ENCODE measurements at regions not wholly inside any gene's neighbourhood (a gene's known extent, or its start where the extent isn't known, plus 50 kb on each side); places are given as distances from the start of the nearest gene placed in this dataset.

- peak; percentile 96 for DNase-seq (ENCODE audit: low read depth)
Measured at GRCh38 chr17:77602062-77602746, 356.3 kb upstream of the TNRC6C start.

GRCh38 chr17:77602883-77603640 is 355.4 kb upstream of the TNRC6C start:
- no peak for DNase-seq (ENCODE audit: low read depth)

GRCh38 chr17:77604301-77604972 is 354.1 kb upstream of the TNRC6C start:
- DNase-seq (ENCODE audit: low read depth), result no peak

- DNase-seq (ENCODE audit: low read depth), result no peak
Measured at GRCh38 chr17:77604973-77605313, 353.6 kb upstream of the TNRC6C start.

GRCh38 chr17:77606146-77606864 is 352.2 kb upstream of the TNRC6C start:
- DNase-seq (ENCODE audit: low read depth), result no peak

DNA sequence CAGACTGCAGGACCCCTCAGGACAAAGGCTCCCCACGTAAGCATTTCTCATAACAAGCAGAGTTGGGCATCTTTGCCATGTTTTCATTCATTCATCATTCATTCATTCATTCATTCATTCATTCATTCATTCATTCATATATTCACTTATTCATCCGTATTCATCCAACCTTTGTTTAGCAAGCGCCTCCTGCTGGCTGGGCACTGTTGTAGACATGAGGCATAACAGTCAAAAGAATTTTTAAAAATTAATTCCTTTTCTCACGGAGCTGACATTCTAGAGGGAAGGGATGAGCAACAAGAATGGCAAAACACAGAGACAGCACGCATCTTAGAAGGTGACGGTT is 351.7 kb upstream of the TNRC6C start:
- DNase-seq (ENCODE audit: low read depth), result no peak

DNA sequence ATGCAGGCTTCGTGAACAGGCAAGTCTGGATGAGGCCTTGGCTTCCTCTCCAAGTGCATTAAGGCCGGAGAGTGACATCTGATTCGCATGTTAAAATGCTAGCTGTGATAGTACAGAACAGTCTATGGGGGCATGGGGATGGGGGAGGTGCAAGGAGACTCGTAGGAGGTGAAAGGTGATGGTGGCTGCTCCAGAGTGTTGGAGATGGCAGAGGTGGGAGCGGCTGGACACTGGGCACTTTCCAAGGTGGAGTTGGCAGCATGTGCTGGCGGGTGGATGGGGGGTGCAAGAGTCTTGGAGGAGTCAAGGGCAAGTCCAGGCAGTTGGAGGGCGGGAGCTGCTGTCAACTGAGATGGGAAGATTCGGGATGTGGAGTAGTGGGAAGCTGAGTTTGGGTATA is 350.9 kb upstream of the TNRC6C start:
- DNase-seq (ENCODE audit: low read depth), result no peak

- DNase-seq (ENCODE audit: low read depth), result no peak
Measured at GRCh38 chr17:77608431-77608830, 350.1 kb upstream of the TNRC6C start.

DNA sequence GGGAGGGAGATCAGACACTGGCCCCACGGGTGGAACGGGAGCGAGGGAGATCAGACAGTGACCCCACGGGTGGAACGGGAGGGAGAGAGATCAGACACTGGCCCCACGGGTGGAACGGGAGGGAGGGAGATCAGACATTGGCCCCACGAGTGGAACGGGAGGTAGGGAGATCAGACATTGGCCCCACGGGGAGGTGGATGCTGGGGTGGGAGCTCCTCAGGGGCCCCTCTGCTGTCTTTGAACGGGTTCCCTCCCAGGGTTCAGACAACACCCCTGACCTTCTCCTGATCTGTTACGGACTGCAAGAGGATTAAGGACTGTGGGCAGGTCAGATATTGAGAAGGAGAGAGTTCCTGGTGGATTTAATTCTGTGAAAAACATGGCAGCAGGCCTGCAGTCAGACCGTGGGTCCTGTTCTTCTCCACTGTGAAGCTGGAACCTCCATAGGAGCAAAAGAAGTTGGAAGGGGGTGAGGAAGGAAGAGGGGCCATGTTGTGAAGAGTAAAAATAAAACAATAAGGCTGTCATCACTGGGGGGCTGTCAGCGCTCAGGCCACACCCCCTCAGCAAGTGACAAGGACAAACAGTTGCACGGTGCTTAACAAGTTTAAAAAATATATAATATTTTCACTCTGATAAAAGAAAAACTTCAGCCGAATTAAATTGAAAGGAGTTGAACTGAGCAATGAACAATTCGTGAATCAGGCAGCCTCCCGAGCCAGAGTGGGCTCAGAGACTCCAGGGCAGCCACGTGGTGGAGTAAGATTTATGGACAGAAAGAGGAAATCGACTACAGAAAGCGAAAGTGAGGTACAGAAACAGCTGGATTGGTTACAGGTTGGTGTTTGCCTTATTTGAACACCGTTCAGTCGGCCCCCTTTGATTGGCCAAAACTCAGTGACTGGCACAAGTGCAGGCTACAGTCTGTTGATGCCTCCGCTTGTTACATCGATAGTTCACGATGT is 348.7 kb upstream of the TNRC6C start:
- DNase-seq (ENCODE audit: low read depth), result no peak

DNA sequence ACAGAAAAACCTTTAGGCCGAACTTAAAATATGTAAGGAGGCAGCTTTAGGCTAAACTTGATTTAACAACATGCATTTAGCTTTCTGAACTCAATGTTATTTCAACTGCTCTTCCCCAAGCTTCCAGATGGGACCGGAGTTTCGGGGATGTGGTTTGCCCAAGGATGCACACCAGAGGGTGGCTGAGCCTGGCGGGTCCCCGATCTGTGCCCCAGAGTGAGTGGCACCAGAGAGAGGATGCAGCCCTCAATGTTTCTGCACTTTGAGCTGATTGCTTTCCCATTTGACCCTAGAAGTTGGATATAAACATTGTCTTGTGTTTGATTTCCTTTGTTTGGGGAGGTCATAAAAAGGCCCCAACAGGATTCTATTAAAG is 348.0 kb upstream of the TNRC6C start:
- no peak for DNase-seq (ENCODE audit: low read depth)

GRCh38 chr17:77610972-77611521 is 347.5 kb upstream of the TNRC6C start:
- peak; percentile 84 for DNase-seq (ENCODE audit: low read depth)

DNA sequence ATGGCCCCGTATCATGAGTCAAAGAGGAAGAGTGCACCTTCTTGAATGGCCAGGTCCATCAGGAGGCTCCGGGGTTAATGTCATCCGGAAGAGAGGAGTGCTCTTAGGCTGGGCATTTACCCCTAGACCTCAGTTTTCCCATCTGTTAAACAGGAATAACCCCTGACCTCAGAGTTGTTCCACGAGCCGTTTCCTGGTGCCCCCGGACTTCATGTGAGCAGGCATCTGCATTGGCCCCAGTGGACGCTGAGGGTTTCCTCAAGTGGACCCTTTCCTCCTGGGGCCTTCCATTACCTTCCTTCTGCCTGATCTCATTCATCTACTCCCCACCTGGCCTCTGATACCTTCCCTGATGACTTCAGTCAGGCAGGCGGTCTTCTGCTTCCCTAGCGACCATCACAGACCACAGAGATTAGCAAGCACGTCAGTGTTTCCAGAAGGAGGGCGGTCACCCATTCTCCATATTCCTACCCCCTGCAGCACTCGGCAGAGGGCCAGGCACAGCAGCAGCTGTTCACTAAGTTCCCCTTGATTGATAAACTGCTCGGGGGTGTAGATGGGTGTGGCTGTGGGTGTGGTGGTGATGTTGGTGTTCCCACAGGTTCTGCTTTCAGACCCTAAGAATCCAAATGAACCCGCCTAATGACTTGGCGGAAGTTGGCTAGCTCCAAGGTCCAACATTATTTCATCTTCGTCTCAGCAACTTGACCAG is 346.6 kb upstream of the TNRC6C start:
- no peak for DNase-seq (ENCODE audit: low read depth)

DNA sequence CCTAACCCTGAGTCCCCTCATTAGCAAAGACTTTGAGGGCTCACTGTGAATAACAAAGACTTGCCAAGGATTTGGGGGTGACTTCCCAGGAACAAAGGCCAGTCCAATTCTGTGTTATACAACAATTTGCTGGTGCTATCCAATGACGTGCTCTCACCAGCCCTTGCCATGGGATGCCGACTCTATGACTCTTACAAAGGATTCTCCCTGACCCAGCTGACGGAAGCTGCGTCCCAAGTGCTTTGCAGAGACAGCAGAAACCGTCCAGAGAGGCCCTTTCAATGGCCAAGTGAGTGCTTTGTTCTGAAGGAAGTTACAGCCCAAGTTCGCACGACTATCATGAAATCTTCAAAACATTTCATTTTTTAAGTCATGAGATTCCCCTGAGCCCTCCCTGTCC is 345.3 kb upstream of the TNRC6C start:
- peak; percentile 59 for DNase-seq (ENCODE audit: low read depth)

DNA sequence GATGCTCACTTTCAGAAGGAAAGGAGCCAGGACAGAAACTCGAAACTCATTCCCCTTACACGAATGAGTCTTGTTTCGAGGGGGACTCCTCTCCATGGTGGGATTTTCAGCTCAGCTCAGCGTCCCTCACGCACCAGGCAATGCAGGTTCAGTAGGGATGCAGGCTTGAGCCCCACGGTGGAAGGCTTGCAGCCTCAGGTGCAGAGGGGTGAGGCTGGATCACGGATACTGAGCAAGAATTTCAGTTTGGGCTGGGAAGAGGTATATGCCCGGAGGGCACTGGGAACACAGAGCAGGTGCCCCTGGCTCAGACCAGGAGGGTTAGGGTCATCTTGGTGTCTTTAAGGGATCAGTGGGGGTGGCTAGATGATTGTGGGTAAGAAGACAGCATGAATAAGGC is 344.9 kb upstream of the TNRC6C start:
- no peak for DNase-seq (ENCODE audit: low read depth)

DNA sequence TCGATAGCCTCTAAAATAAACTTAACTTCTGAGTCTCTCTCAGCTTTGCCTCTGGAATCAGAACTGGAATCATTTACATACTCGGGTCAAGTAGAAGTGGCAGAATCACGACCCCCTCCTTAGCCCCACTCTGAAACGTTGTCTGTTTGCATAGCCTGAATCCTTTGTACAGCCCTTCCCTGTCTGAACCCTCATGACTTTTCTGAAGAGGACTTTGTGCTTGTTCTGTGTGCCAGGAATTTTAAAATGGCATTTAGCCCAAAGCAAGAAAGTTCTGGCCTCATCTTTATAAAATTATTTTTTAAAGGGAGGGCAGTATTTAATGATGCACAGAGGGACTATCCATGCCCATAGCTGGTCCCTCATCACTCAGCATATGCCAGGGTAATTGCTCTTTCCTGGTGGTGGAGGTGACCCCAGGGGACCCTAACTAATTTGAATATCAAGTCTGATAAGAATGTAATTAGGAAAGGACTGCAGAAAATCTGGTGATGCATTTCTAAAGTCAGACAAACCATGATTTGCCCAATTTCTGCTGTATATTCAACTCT is 342.7 kb upstream of the TNRC6C start:
- DNase-seq (ENCODE audit: low read depth), result peak; percentile 39

GRCh38 chr17:77616254-77616731 is 342.2 kb upstream of the TNRC6C start:
- DNase-seq (ENCODE audit: low read depth), result no peak

DNA sequence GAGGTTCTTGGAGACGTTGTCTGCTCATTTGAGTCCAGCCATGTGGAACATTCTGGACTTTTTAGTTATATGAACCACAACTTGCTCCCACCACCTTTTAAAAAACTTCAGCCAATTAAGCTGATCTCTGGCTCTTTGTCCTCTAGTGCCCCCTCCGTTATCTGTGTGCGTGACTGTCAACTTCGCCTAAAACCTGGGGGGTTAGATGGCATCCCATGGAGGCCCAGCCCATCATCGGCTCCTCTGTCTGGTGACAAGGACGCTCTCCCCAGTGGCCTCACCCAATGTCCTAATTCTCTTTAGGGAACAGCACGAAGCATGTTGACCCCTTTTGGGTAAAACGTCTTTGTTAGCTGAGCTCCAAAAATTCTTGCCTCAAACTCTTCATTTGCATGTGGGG is 341.0 kb upstream of the TNRC6C start:
- DNase-seq (ENCODE audit: low read depth), result no peak

GRCh38 chr17:77618173-77618572 is 340.3 kb upstream of the TNRC6C start:
- DNase-seq (ENCODE audit: low read depth), result no peak

DNA sequence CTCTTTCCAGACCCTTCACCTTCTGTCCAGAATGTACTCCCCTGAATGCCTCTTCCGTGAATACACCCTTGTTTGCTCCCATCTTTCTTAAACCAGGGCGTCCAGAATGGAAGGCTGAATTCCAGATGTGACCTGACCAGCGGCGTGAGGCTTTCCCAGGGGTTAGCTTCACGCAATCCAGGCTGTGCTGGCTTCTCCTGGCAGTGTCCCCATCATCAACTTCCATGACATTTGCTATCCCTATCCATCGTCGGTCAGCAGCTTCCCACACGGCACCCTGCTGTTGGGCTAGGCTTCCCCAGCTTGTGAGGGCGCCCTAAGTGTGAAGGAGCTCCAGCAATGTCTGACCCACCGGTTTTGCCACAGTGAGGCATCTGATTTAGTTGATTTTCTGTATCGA is 339.8 kb upstream of the TNRC6C start:
- DNase-seq (ENCODE audit: low read depth), result no peak

- no peak for DNase-seq (ENCODE audit: low read depth)
Measured at GRCh38 chr17:77619326-77619725, 339.2 kb upstream of the TNRC6C start.

Measured in fibroblast of gingiva (primary cell).